ENCODE measurements at regions not wholly inside any gene's neighbourhood (a gene's known extent, or its start where the extent isn't known, plus 50 kb on each side); places are given as distances from the start of the nearest gene placed in this dataset.

GRCh38 chr2:20521193-20521592 is 74.3 kb downstream of the RHOB start (continued):
- no peak for TF ChIP-seq ZBTB20 (tag by site-specific recombination; IDR thresholded peaks at IDR 0.05)
- no peak for TF ChIP-seq ZBTB21 (tag by site-specific recombination; IDR thresholded peaks at IDR 0.05)
- no peak for TF ChIP-seq YY1 (tag by site-specific recombination; IDR thresholded peaks at IDR 0.05)

- ChIA-PET CTCF (no interaction called here), POLR2A (interaction anchor here (1.4 kb wide), 1 partner anchor 75 kb away, joined by 5 read pairs; the partner anchor contains the start of gene RHOB)
- Histone ChIP-seq H3K4me3 (ENCODE audit: low read depth, low read length) (no peak overlapping the region), H3K4me1 (ENCODE audit: control insufficient read depth, insufficient read depth, low read length) (no peaks in the 10 kb centered on the region), H3K9me3 (ENCODE audit: control insufficient read depth, insufficient read depth, low read depth, low read length) (no peaks in the 10 kb centered on the region), H3K27ac (ENCODE audit: extremely low read depth, low read depth, low read length) (no peak overlapping the region), H3K36me3 (ENCODE audit: control insufficient read depth in 2 of 2, insufficient read depth in 1 of 2, low read length in 2 of 2) (no peaks in the 10 kb centered on the region)
- TF ChIP-seq ZBTB7A (tag by site-specific recombination; IDR thresholded peaks at IDR 0.05; ENCODE audit: low read depth) (no peak), ZSCAN23 (tag by site-specific recombination; IDR thresholded peaks at IDR 0.05) (no peak), ZNF433 (tag by site-specific recombination; IDR thresholded peaks at IDR 0.05; ENCODE audit: low read depth) (no peak), ZNF701 (tag by site-specific recombination; IDR thresholded peaks at IDR 0.05) (no peak), MZF1 (tag by site-specific recombination; IDR thresholded peaks at IDR 0.05; ENCODE audit: borderline replicate concordance) (no peak), ZNF513 (tag by site-specific recombination; IDR thresholded peaks at IDR 0.05) (no peak), ZNF174 (tag by site-specific recombination; IDR thresholded peaks at IDR 0.05) (no peak), ZNF148 (tag by site-specific recombination; IDR thresholded peaks at IDR 0.05; ENCODE audit: borderline replicate concordance) (no peak), ZNF561 (tag by site-specific recombination; IDR thresholded peaks at IDR 0.05; ENCODE audit: borderline replicate concordance) (no peak), HOXA7 (CRISPR knock-in tag; IDR thresholded peaks at IDR 0.05; ENCODE audit: borderline replicate concordance) (no peak), SP3 (tag by site-specific recombination; IDR thresholded peaks at IDR 0.05) (no peak), ZNF654 (tag by site-specific recombination; IDR thresholded peaks at IDR 0.05; ENCODE audit: low read depth) (no peak), ZNF837 (tag by site-specific recombination; IDR thresholded peaks at IDR 0.05) (no peak), ZNF280D (tag by site-specific recombination; IDR thresholded peaks at IDR 0.05) (no peak), ZNF140 (tag by site-specific recombination; IDR thresholded peaks at IDR 0.05) (no peak), ZNF843 (tag by site-specific recombination; IDR thresholded peaks at IDR 0.05) (no peak), ZSCAN18 (tag by site-specific recombination; IDR thresholded peaks at IDR 0.05) (no peak), CTCF (tag by site-specific recombination; IDR thresholded peaks at IDR 0.05) (no peak), ZNF175 (tag by site-specific recombination; IDR thresholded peaks at IDR 0.05) (no peak), ZNF785 (tag by site-specific recombination; IDR thresholded peaks at IDR 0.05) (no peak)
Observed at GRCh38 chr2:20521682-20522189, 74.9 kb downstream of the RHOB start.

Data from HEK293 (cell line).